H1 (cell line): ENCODE measurements at regions not wholly inside any gene's neighbourhood (a gene's known extent, or its start where the extent isn't known, plus 50 kb on each side); places are given as distances from the start of the nearest gene placed in this dataset.

ENCODE experiments used
- CTCF ChIP-seq, 3 experiments: IDR thresholded peaks; 1 replicate in 2 of 3; 2 replicates in 1 of 3; pipeline versions ENCODE4 v1.5.1 to v1.6.1; 2011; ENCODE audit warnings: low read length in 3 of 3, mild to moderate bottlenecking in 3 of 3, inconsistent platforms in 2 of 3, low read depth in 1 of 3, moderate library complexity in 1 of 3; ENCODE audit not compliant: insufficient read depth in 1 of 3; ENCODE audit errors: control extremely low read depth in 1 of 3
- SRF ChIP-seq: IDR thresholded peaks from 2 replicates; pipeline ENCODE4 v1.6.1; 2011; ENCODE audit warnings: mild to moderate bottlenecking, low read depth, low read length, moderate library complexity
- TAF1 ChIP-seq: IDR thresholded peaks from 2 replicates; pipeline ENCODE4 v1.6.1; 2011; ENCODE audit warnings: mild to moderate bottlenecking, low read depth, low read length
- TEAD4 ChIP-seq: IDR thresholded peaks from 2 replicates; pipeline ENCODE4 v1.6.1; 2012; ENCODE audit warnings: low read depth, low read length, inconsistent platforms, mixed read lengths

DNA sequence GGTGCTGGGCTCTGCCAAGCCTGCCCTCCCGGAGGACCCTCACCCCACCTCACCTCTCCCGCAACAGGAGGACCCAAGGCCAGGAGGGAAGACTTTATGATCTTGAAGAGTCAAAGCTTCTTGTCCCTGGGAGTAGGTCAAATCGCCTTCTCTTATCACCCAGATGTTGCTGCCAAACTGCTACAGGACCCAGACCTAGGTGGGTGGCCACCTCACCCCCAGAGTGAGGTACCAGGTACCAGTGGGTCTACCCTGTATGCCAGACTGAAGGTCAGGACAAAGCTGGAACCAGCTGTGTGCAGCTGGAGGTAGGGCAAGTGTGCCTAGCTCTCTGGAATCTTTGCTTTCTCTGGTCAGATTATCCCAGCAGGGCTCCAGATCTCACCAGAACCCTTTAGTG lies 197.2 kb downstream of the ZFP36L2 start:
- no peak for TF ChIP-seq TEAD4
- no peak for TF ChIP-seq TAF1
- TF ChIP-seq CTCF (IDR thresholded peaks at IDR 0.05; ENCODE audit: control extremely low read depth in 1 of 3, insufficient read depth in 1 of 3, low read depth in 1 of 3, low read length in 3 of 3), result no peak
- TF ChIP-seq SRF, result no peak
